Activated CD4-positive, alpha-beta T cell treated with anti-CD3 and anti-CD28 coated beads, Interleukin-2, amount 10 ng/mL, durations not matched to agents 7 days and 5 days (primary cell): ENCODE measurements at regions not wholly inside any gene's neighbourhood (a gene's known extent, or its start where the extent isn't known, plus 50 kb on each side); places are given as distances from the start of the nearest gene placed in this dataset.

Source experiments
- CTCF ChIA-PET: fragments of 350-600 bp; sonication (Branson Sonifier 250); formaldehyde crosslinking; loops from one replicate; lab custom pipeline; 2021; ENCODE audit warnings: antibody characterized with exemption; lab: Charles Lee
- POLR2A ChIA-PET: fragments of 350-600 bp; sonication (Branson Sonifier 250); formaldehyde crosslinking; loops from one replicate; lab custom pipeline; 2021; ENCODE audit warnings: antibody characterized with exemption; lab: Charles Lee
- DNase-seq: peaks from one replicate; pipeline ENCODE4 v3.0.0-alpha.2; 2020
- H3K27ac Mint-ChIP-seq: one replicate; pipeline ENCODE4 v1.8.0; 2021; ENCODE audit warnings: mild to moderate bottlenecking, moderate library complexity, mixed read lengths
- H3K27me3 Mint-ChIP-seq: one replicate; pipeline ENCODE4 v1.8.0; 2021; ENCODE audit warnings: mixed read lengths
- H3K36me3 Mint-ChIP-seq: one replicate; pipeline ENCODE4 v1.8.0; 2021; ENCODE audit warnings: low read depth, mixed read lengths
- H3K4me1 Mint-ChIP-seq: one replicate; pipeline ENCODE4 v1.8.0; 2021; ENCODE audit warnings: mixed read lengths
- H3K4me3 Mint-ChIP-seq: one replicate; pipeline ENCODE4 v1.8.0; 2021; ENCODE audit warnings: mild to moderate bottlenecking, moderate library complexity, mixed read lengths
- H3K9me3 Mint-ChIP-seq: one replicate; pipeline ENCODE4 v1.8.0; 2021; ENCODE audit warnings: mixed read lengths

GRCh38 chr15:69946870-69947269 is 150.8 kb downstream of the TLE3 start:
- ChIA-PET CTCF (no interaction called here), POLR2A (no interaction called here)
- H3K4me3 Mint-ChIP-seq: no peak overlapping the region
- H3K9me3 Mint-ChIP-seq: no peaks in the 10 kb centered on the region
- no peak for DNase-seq
- no peaks in the 10 kb centered on the region for H3K4me1 Mint-ChIP-seq
- H3K27me3 Mint-ChIP-seq: peaks cover 8% of the 10 kb centered on the region
- H3K36me3 Mint-ChIP-seq: no peaks in the 10 kb centered on the region
- H3K27ac Mint-ChIP-seq: no peak overlapping the region

- Mint-ChIP-seq H3K4me1 (no peaks in the 10 kb centered on the region), H3K27ac (no peak overlapping the region), H3K36me3 (no peaks in the 10 kb centered on the region), H3K9me3 (no peaks in the 10 kb centered on the region), H3K27me3 (peaks cover 8% of the 10 kb centered on the region), H3K4me3 (no peak overlapping the region)
- ChIA-PET POLR2A (no interaction called here), CTCF (no interaction called here)
- no peak for DNase-seq
Measured at GRCh38 chr15:69947394-69947793, 150.3 kb downstream of the TLE3 start.

GRCh38 chr15:69949485-69949884 is 148.2 kb downstream of the TLE3 start:
- ChIA-PET CTCF (no interaction called here), POLR2A (no interaction called here)
- DNase-seq: no peak
- no peak overlapping the region for H3K27ac Mint-ChIP-seq
- H3K9me3 Mint-ChIP-seq: no peaks in the 10 kb centered on the region
- no peaks in the 10 kb centered on the region for H3K36me3 Mint-ChIP-seq
- peaks cover 9% of the 10 kb centered on the region for H3K27me3 Mint-ChIP-seq
- H3K4me1 Mint-ChIP-seq: no peaks in the 10 kb centered on the region
- H3K4me3 Mint-ChIP-seq: no peak overlapping the region

GRCh38 chr15:69951256-69951897 is 146.3 kb downstream of the TLE3 start:
- H3K4me1 Mint-ChIP-seq: no peaks in the 10 kb centered on the region
- no peaks in the 10 kb centered on the region for H3K36me3 Mint-ChIP-seq
- peaks cover 7% of the 10 kb centered on the region for H3K27me3 Mint-ChIP-seq
- no peak overlapping the region for H3K4me3 Mint-ChIP-seq
- H3K27ac Mint-ChIP-seq: no peak overlapping the region
- ChIA-PET POLR2A (no interaction called here), CTCF (no interaction called here)
- no peaks in the 10 kb centered on the region for H3K9me3 Mint-ChIP-seq
- no peak for DNase-seq

GRCh38 chr15:69951898-69952555 is 145.7 kb downstream of the TLE3 start:
- H3K27ac Mint-ChIP-seq: no peak overlapping the region
- H3K4me3 Mint-ChIP-seq: no peak overlapping the region
- H3K27me3 Mint-ChIP-seq: peaks cover 7% of the 10 kb centered on the region
- ChIA-PET POLR2A (no interaction called here), CTCF (no interaction called here)
- DNase-seq: no peak
- no peaks in the 10 kb centered on the region for H3K36me3 Mint-ChIP-seq
- H3K4me1 Mint-ChIP-seq: no peaks in the 10 kb centered on the region
- H3K9me3 Mint-ChIP-seq: no peaks in the 10 kb centered on the region

GRCh38 chr15:69953051-69953450 is 144.7 kb downstream of the TLE3 start:
- H3K4me3 Mint-ChIP-seq: no peak overlapping the region
- ChIA-PET POLR2A (no interaction called here), CTCF (no interaction called here)
- H3K4me1 Mint-ChIP-seq: no peaks in the 10 kb centered on the region
- H3K27ac Mint-ChIP-seq: no peak overlapping the region
- peaks cover 7% of the 10 kb centered on the region for H3K27me3 Mint-ChIP-seq
- no peaks in the 10 kb centered on the region for H3K9me3 Mint-ChIP-seq
- no peak for DNase-seq
- H3K36me3 Mint-ChIP-seq: no peaks in the 10 kb centered on the region

GRCh38 chr15:69953816-69954215 is 143.9 kb downstream of the TLE3 start:
- Mint-ChIP-seq H3K4me3 (no peak overlapping the region), H3K27ac (no peak overlapping the region), H3K4me1 (no peaks in the 10 kb centered on the region), H3K36me3 (no peaks in the 10 kb centered on the region), H3K27me3 (peaks cover 7% of the 10 kb centered on the region), H3K9me3 (no peaks in the 10 kb centered on the region)
- ChIA-PET POLR2A (no interaction called here), CTCF (no interaction called here)
- no peak for DNase-seq

GRCh38 chr15:69954666-69955065 is 143.1 kb downstream of the TLE3 start:
- Mint-ChIP-seq H3K9me3 (no peaks in the 10 kb centered on the region), H3K4me3 (no peak overlapping the region), H3K27ac (no peak overlapping the region), H3K36me3 (no peaks in the 10 kb centered on the region), H3K4me1 (no peaks in the 10 kb centered on the region), H3K27me3 (peaks cover 7% of the 10 kb centered on the region)
- POLR2A ChIA-PET: no interaction called here
- CTCF ChIA-PET: no interaction called here
- no peak for DNase-seq

- POLR2A ChIA-PET: no interaction called here
- no peak overlapping the region for H3K4me3 Mint-ChIP-seq
Measured at GRCh38 chr15:69955240-69955894, 142.3 kb downstream of the TLE3 start.

GRCh38 chr15:69956417-69956816 is 141.3 kb downstream of the TLE3 start:
- Mint-ChIP-seq H3K4me3 (no peak overlapping the region), H3K27ac (no peak overlapping the region), H3K9me3 (no peaks in the 10 kb centered on the region), H3K4me1 (no peaks in the 10 kb centered on the region), H3K36me3 (no peaks in the 10 kb centered on the region), H3K27me3 (peaks cover 7% of the 10 kb centered on the region)
- POLR2A ChIA-PET: no interaction called here
- DNase-seq: no peak
- CTCF ChIA-PET: interaction anchor here (0.6 kb wide), 1 partner anchor 484 kb away, joined by 5 read pairs; no protein-coding TSS in a partner anchor

More at GRCh38 chr15:69955240-69955894, 142.3 kb downstream of the TLE3 start:
- CTCF ChIA-PET: no interaction called here
- Mint-ChIP-seq H3K9me3 (no peaks in the 10 kb centered on the region), H3K4me1 (no peaks in the 10 kb centered on the region), H3K27ac (no peak overlapping the region), H3K36me3 (no peaks in the 10 kb centered on the region), H3K27me3 (peaks cover 7% of the 10 kb centered on the region)
- DNase-seq: no peak

GRCh38 chr15:69957175-69957574 is 140.5 kb downstream of the TLE3 start:
- Mint-ChIP-seq H3K27me3 (peaks cover 9% of the 10 kb centered on the region), H3K9me3 (no peaks in the 10 kb centered on the region), H3K4me1 (no peaks in the 10 kb centered on the region), H3K36me3 (no peaks in the 10 kb centered on the region), H3K27ac (no peak overlapping the region), H3K4me3 (no peak overlapping the region)
- ChIA-PET POLR2A (no interaction called here), CTCF (no interaction called here)
- DNase-seq: no peak

- peaks cover 16% of the 10 kb centered on the region for H3K27me3 Mint-ChIP-seq
- POLR2A ChIA-PET: no interaction called here
- no peaks in the 10 kb centered on the region for H3K4me1 Mint-ChIP-seq
- H3K36me3 Mint-ChIP-seq: no peaks in the 10 kb centered on the region
- no peak overlapping the region for H3K27ac Mint-ChIP-seq
- H3K4me3 Mint-ChIP-seq: no peak overlapping the region
- H3K9me3 Mint-ChIP-seq: no peaks in the 10 kb centered on the region
- no peak for DNase-seq
- CTCF ChIA-PET: no interaction called here
Measured at GRCh38 chr15:69958496-69959084, 139.1 kb downstream of the TLE3 start.

GRCh38 chr15:69962561-69962960 is 135.2 kb downstream of the TLE3 start:
- H3K4me1 Mint-ChIP-seq: no peaks in the 10 kb centered on the region
- ChIA-PET POLR2A (no interaction called here), CTCF (no interaction called here)
- H3K27ac Mint-ChIP-seq: no peak overlapping the region
- H3K27me3 Mint-ChIP-seq: peaks cover 20% of the 10 kb centered on the region
- H3K9me3 Mint-ChIP-seq: no peaks in the 10 kb centered on the region
- H3K4me3 Mint-ChIP-seq: no peak overlapping the region
- no peaks in the 10 kb centered on the region for H3K36me3 Mint-ChIP-seq
- no peak for DNase-seq
